H9 (cell line): ENCODE measurements at regions not wholly inside any gene's neighbourhood (a gene's known extent, or its start where the extent isn't known, plus 50 kb on each side); places are given as distances from the start of the nearest gene placed in this dataset.

Experiments
- DNase-seq: peaks from one replicate; pipeline ENCODE4 v3.0.0-alpha.2; 2017
- H2AFZ ChIP-seq: one replicate; pipeline ENCODE4 v1.6.1; 2013; ENCODE audit warnings: mild to moderate bottlenecking, low read length, control low read depth, moderate library complexity
- H2AK5ac ChIP-seq: 2 replicates; pipeline ENCODE4 v1.6.1; 2013; ENCODE audit warnings: low read length, control low read depth, mixed read lengths; ENCODE audit not compliant: insufficient read length
- H2BK120ac ChIP-seq: one replicate; pipeline ENCODE4 v1.6.1; 2013; ENCODE audit warnings: low read depth, mild to moderate bottlenecking, low read length, control low read depth, inconsistent platforms; ENCODE audit not compliant: poor library complexity, severe bottlenecking
- H2BK12ac ChIP-seq: 2 replicates; pipeline ENCODE4 v1.6.1; 2013; ENCODE audit warnings: low read length, control low read depth, mixed read lengths, low read depth; ENCODE audit not compliant: insufficient read length
- H2BK15ac ChIP-seq: 2 replicates; pipeline ENCODE4 v1.6.1; 2013; ENCODE audit warnings: low read depth, low read length, control low read depth
- H2BK20ac ChIP-seq: one replicate; pipeline ENCODE4 v1.6.1; 2013; ENCODE audit warnings: low read depth, mild to moderate bottlenecking, low read length, control low read depth, inconsistent platforms; ENCODE audit not compliant: poor library complexity, severe bottlenecking
- H2BK5ac ChIP-seq: 2 replicates; pipeline ENCODE4 v1.6.1; 2013; ENCODE audit warnings: low read length, control low read depth, mixed read lengths; ENCODE audit not compliant: insufficient read length
- H3K14ac ChIP-seq: 2 replicates; pipeline ENCODE4 v1.6.1; 2013; ENCODE audit warnings: low read length, control low read depth; ENCODE audit not compliant: insufficient read depth
- H3K18ac ChIP-seq: 2 replicates; pipeline ENCODE4 v1.6.1; 2013; ENCODE audit warnings: low read depth, mild to moderate bottlenecking, mixed read lengths, low read length, control low read depth; ENCODE audit not compliant: insufficient read length
- H3K23ac ChIP-seq: 2 replicates; pipeline ENCODE4 v1.6.1; 2013; ENCODE audit warnings: low read length, control low read depth, mixed read lengths, low read depth; ENCODE audit not compliant: insufficient read length
- H3K23me2 ChIP-seq: 2 replicates; pipeline ENCODE4 v1.6.1; 2013; ENCODE audit warnings: low read depth, mild to moderate bottlenecking, mixed read lengths, low read length, control low read depth; ENCODE audit not compliant: insufficient read length, poor library complexity, severe bottlenecking
- H3K27ac ChIP-seq: 2 replicates; pipeline ENCODE4 v1.5.1; 2013; ENCODE audit warnings: low read length, control low read depth, mixed read lengths, low read depth; ENCODE audit not compliant: insufficient read length
- H3K27me3 ChIP-seq: 2 replicates; pipeline ENCODE4 v1.6.1; 2013; ENCODE audit warnings: low read length, control low read depth, inconsistent platforms; ENCODE audit not compliant: insufficient read depth
- H3K4ac ChIP-seq: 2 replicates; pipeline ENCODE4 v1.6.1; 2013; ENCODE audit warnings: low read depth, mild to moderate bottlenecking, control low read depth, inconsistent platforms, low read length, moderate library complexity
- H3K4me1 ChIP-seq: 2 replicates; pipeline ENCODE4 v1.6.1; 2013; ENCODE audit warnings: low read length, control low read depth, inconsistent platforms; ENCODE audit not compliant: insufficient read depth
- H3K4me2 ChIP-seq: 2 replicates; pipeline ENCODE4 v1.6.1; 2013; ENCODE audit warnings: low read length, control low read depth, mixed read lengths; ENCODE audit not compliant: insufficient read length, insufficient read depth
- H3K56ac ChIP-seq: 2 replicates; pipeline ENCODE4 v1.6.1; 2013; ENCODE audit warnings: low read depth, mild to moderate bottlenecking, mixed read lengths, low read length, control low read depth; ENCODE audit not compliant: insufficient read length
- H3K79me1 ChIP-seq: 2 replicates; pipeline ENCODE4 v1.6.1; 2013; ENCODE audit warnings: low read depth, mild to moderate bottlenecking, moderate library complexity, low read length, control low read depth, inconsistent platforms; ENCODE audit not compliant: insufficient read depth, poor library complexity, severe bottlenecking
- H3K79me2 ChIP-seq: 2 replicates; pipeline ENCODE4 v1.6.1; 2013; ENCODE audit warnings: low read length, control low read depth, inconsistent platforms; ENCODE audit not compliant: insufficient read depth
- H3K9ac ChIP-seq: 2 replicates; pipeline ENCODE4 v1.6.1; 2013; ENCODE audit warnings: low read length, control low read depth, mixed read lengths; ENCODE audit not compliant: insufficient read length; ENCODE audit errors: extremely low read depth
- H3K9me3 ChIP-seq: one replicate; pipeline ENCODE4 v1.6.1; 2013; ENCODE audit warnings: low read depth, low read length, inconsistent platforms; ENCODE audit not compliant: control insufficient read depth
- H3T11ph ChIP-seq: one replicate; pipeline ENCODE4 v1.6.1; 2013; ENCODE audit warnings: mild to moderate bottlenecking, low read length, control low read depth, inconsistent platforms
- H4K20me1 ChIP-seq: one replicate; pipeline ENCODE4 v1.6.1; 2013; ENCODE audit not compliant: control insufficient read depth, insufficient read length, insufficient read depth
- H4K5ac ChIP-seq: 2 replicates; pipeline ENCODE4 v1.6.1; 2013; ENCODE audit warnings: low read depth, mild to moderate bottlenecking, mixed read lengths, low read length, control low read depth; ENCODE audit not compliant: insufficient read length
- H4K8ac ChIP-seq: replicated peaks from 2 replicates; pipeline ENCODE4 v1.6.1; 2013; ENCODE audit warnings: low read length, control low read depth, mixed read lengths, low read depth; ENCODE audit not compliant: insufficient read length
- H4K91ac ChIP-seq: 2 replicates; pipeline ENCODE4 v1.6.1; 2013; ENCODE audit warnings: low read depth, mild to moderate bottlenecking, moderate library complexity, mixed read lengths, low read length, control low read depth; ENCODE audit not compliant: insufficient read length
- H3K27ac Mint-ChIP-seq, 3 experiments: 2 replicates in 2 of 3; 3 replicates in 1 of 3; pipeline ENCODE4 v1.8.0; 2020 to 2021; ENCODE audit warnings: mixed read lengths in 3 of 3, mild to moderate bottlenecking in 1 of 3, moderate library complexity in 1 of 3
- H3K27me3 Mint-ChIP-seq: 2 replicates; pipeline ENCODE4 v1.8.0; 2021; ENCODE audit warnings: low read depth, mild to moderate bottlenecking, moderate library complexity, mixed read lengths
- H3K36me3 Mint-ChIP-seq, 3 experiments: 2 replicates in 2 of 3; 3 replicates in 1 of 3; pipeline ENCODE4 v1.8.0; 2020 to 2021; ENCODE audit warnings: low read depth in 3 of 3, mixed read lengths in 3 of 3; ENCODE audit not compliant: insufficient read depth in 1 of 3
- H3K4me1 Mint-ChIP-seq, 2 experiments: 2 replicates each; pipeline ENCODE4 v1.8.0; 2020; ENCODE audit warnings: mixed read lengths in 2 of 2
- H3K4me3 Mint-ChIP-seq, 2 experiments: 2 replicates in 1 of 2; 3 replicates in 1 of 2; pipeline ENCODE4 v1.8.0; 2020 to 2021; ENCODE audit warnings: mild to moderate bottlenecking in 2 of 2, mixed read lengths in 2 of 2, moderate library complexity in 1 of 2
- H3K9me3 Mint-ChIP-seq, 2 experiments: 2 replicates in 1 of 2; 3 replicates in 1 of 2; pipeline ENCODE4 v1.8.0; 2020; ENCODE audit warnings: mild to moderate bottlenecking in 2 of 2, mixed read lengths in 2 of 2, moderate library complexity in 1 of 2
- CTCF ChIP-seq: fragments of 200-600 bp; sonication (generic); conservative IDR thresholded peaks from 3 replicates; pipeline ENCODE4 v1.8.0; 2021; ENCODE audit warnings: antibody characterized with exemption, mild to moderate bottlenecking
- WGBS: extraction: QIAGEN DNeasy Blood & Tissue Kit; methylation state at CpG from one replicate; pipeline ENCODE4 v1.1.7; 2013; ENCODE audit warnings: missing lambda C conversion rate, low lambda C conversion rate, mixed read lengths; ENCODE audit not compliant: insufficient read length; ENCODE audit errors: extremely low coverage; 5-methylcytosine and 5-hydroxymethylcytosine counted together

DNA sequence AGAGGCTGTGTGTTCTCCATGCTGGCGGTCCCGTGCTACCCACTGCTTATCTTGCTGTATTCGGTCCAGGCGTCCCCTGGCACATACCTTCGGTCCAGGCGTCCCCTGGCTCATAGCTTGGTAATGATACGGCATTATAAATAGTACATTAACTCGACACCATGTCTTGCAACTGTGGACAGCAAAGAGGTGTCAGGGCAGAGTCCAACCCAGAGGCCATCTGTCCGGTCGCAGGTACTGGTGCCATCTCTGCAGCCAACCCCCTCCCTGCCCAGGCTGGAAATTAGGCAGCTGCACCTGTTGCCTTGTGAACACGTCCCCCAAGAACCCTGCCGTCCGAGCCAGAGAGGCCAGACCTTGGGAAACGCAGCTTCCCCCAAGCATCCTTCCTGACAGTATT is 634.3 kb downstream of the BRD1 start:
- no peak overlapping the region for H4K5ac ChIP-seq
- no peak overlapping the region for H2BK12ac ChIP-seq
- H3K79me2 ChIP-seq: no peaks in the 10 kb centered on the region
- H2BK5ac ChIP-seq: no peak overlapping the region
- H3K9ac ChIP-seq: no peak overlapping the region
- H3K23ac ChIP-seq: no peak overlapping the region
- WGBS: no CpG with 5 or more reads among the region's 14 CpGs
- no peak overlapping the region for H2BK20ac ChIP-seq
- no peak for DNase-seq
- no peaks in the 10 kb centered on the region; a peak in 2 of 7 replicates for H3K36me3 Mint-ChIP-seq
- no peak overlapping the region for H3T11ph ChIP-seq
- no peak overlapping the region for H3K56ac ChIP-seq
- H3K27ac Mint-ChIP-seq: peak overlapping the region in 1 of 3 experiments; percentile 44; a peak in 2 of 7 replicates
- H2AFZ ChIP-seq: no peak overlapping the region
- H3K9me3 Mint-ChIP-seq: peaks cover 1 to 2% of the 10 kb centered on the region in 2 experiments; a peak in 4 of 5 replicates
- TF ChIP-seq CTCF: no peak
- no peak overlapping the region for H2BK120ac ChIP-seq
- peaks cover 37% of the 10 kb centered on the region for H3K27me3 Mint-ChIP-seq
- no peak overlapping the region for H3K4me3 Mint-ChIP-seq
- no peak overlapping the region for H4K91ac ChIP-seq
- H3K23me2 ChIP-seq: no peaks in the 10 kb centered on the region
- no peaks in the 10 kb centered on the region for H4K20me1 ChIP-seq
- no peaks in the 10 kb centered on the region for H3K27me3 ChIP-seq
- H4K8ac ChIP-seq: no peak overlapping the region
- peaks cover 11 to 16% of the 10 kb centered on the region in 2 experiments for H3K4me1 Mint-ChIP-seq
- no peak overlapping the region for H2BK15ac ChIP-seq
- H3K9me3 ChIP-seq: no peaks in the 10 kb centered on the region
- H2AK5ac ChIP-seq: no peak overlapping the region
- H3K14ac ChIP-seq: no peak overlapping the region; the same call in 1 of the 2 replicates
- no peaks in the 10 kb centered on the region for H3K4me1 ChIP-seq
- no peak overlapping the region for H3K27ac ChIP-seq
- no peak overlapping the region for H3K4ac ChIP-seq
- H3K18ac ChIP-seq: no peak overlapping the region
- no peak overlapping the region for H3K4me2 ChIP-seq
- no peaks in the 10 kb centered on the region for H3K79me1 ChIP-seq
